RCC 7860 (cell line): ENCODE measurements at regions not wholly inside any gene's neighbourhood (a gene's known extent, or its start where the extent isn't known, plus 50 kb on each side); places are given as distances from the start of the nearest gene placed in this dataset.

Experiments used
- DNase-seq: peaks from one replicate; pipeline ENCODE4 v3.0.0-alpha.2; 2015; ENCODE audit warnings: low spot score
- FAIRE-seq: peaks from 2 replicates; lab custom pipeline; 2012; peaks lifted over from hg19 to GRCh38; lab: Jason Lieb, UNC

DNA sequence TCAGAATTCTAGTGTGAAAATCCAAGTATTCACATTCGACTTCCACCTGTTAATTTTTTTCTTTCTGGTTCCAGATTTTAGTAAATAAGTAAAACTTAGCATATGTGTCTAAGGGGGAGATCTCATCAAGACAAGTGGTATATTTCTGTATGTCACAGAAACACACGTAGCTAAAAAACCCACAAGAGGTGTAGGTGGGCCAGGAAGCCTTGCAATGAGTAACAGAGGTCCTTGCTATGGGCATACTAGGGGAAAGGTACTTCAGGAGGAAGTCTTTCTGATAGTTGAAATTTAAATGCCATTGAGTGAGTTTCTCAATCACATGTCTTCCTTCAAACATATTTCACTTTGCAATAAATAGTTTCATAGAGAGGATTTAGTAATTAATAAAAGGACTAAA, 315.8 kb downstream of the MID1IP1 start:
- FAIRE-seq: no peak
- no peak for DNase-seq

DNA sequence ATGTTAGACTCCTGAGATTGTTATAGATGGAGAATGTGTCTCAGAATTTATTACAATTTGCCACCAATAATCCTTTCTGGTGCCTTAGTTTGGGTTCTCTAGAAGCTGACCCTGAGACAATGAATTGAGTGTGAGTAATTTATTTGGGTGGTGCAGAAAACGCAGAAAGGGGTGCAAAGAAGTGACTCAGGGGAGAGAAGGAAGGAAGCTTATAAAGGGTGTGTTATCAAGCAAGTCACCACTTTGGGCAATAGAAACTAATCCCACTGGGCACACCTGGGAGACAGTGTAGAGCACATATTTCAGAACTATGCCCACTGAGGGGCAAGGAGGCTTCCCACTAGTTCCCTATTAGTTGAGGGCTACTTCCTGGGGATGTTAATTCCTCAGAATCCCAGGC, 320.6 kb downstream of the MID1IP1 start:
- FAIRE-seq: no peak
- DNase-seq: no peak

DNA sequence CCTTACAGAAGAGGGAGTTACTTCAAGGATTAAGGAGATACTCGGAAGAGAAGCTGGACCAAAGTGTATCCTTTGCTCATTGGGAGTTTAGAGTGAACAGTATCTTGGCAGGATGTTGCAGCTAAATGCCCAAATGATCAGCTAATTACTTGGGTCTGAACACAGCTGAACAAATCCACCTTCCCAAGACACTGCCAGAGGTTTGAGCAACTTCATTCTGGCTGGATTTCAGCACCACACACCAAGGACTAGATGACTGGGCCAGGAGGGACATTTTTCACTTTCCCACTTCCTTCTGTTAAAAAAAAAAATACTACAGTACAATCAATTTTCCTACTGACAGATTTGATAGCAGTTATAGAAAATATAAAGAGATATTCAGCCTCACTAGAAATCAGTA, 324.6 kb downstream of the MID1IP1 start:
- DNase-seq (no peak), FAIRE-seq (no peak)

DNA sequence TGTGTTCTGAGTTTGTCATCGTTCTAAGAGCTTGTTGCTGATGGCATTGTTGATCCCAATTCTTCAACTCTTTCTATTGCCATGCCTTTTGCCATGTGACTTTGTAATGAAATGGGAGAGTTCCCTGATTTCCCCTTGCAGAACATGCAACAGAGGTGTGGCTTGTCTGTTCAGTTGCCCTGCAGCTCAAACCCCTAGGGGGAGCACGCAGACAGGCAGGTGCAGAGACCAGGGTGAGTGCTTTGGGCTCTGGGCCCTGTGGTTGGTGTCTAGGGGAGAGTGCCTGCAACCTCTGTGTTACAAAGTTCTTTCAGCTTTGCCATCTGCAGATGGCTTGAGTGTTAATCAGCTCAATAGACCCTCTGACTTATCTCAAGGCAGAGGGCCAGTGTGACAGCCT, 332.7 kb downstream of the MID1IP1 start:
- FAIRE-seq (no peak), DNase-seq (no peak)

DNA sequence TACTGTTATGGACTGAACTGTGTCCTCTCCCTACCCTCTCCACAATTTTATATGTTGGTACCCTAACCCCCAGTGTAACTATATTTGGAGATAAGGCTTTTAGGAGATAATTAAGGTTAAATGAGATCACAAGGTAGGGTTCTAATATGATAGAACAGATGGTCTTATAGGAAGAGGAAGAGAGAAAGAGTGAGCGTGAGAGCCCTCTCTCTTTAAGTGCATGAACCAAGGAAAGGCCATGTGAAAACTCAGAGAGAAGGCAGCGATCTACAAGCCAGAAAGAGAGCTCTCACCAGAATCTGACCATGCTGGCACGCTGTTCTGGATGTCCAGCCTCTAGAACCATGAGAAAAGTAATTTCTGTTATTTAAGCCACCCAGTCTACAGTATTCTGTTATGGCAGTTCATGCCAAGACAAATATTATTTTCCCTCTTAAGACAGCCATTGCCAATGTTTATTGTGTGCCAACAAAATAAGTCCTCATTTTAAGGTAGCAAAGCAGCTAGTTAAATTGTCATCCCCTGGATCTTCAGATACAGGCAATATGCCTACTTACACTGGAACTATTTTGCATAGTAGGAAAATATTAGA, 336.2 kb downstream of the MID1IP1 start:
- DNase-seq (no peak), FAIRE-seq (no peak)

DNA sequence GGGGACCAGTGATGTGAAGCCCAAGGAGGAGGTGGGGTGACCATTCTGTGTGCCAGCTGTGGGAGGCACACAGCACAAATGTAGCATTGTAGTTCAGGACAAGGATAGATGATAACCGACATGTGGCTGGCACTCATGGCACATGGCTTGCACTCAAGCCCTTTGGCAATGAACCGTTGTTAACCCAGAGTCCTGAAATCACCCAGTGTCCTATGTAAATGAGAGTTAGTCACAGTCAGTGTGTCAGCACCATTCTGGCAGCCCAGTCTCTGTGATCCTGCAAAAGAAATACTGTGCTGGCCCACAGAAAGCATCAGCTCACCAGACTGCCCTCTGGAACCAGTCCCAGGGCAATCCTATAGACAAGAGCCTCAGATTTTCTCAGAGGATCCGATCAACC, 339.3 kb downstream of the MID1IP1 start:
- no peak for DNase-seq
- FAIRE-seq: no peak

DNA sequence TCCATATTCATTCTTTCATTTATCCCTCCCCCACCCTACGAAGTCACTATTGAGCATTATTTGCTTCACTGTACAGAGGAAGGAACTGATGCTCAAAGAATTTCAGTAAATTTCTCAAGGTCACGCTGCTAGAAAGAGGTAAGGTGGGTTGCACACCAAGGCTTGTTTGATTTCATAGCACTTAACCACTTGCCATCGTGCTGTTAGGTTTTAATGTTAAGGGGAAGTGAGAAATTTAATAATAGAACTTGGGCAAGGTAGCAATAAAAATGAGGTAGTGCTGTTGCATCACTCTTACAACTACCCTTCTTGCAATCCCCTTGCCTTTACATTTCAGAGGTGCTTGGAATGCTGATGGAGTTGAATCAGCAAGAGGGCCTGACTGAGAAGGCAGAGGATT, 343.1 kb downstream of the MID1IP1 start:
- no peak for FAIRE-seq

DNA sequence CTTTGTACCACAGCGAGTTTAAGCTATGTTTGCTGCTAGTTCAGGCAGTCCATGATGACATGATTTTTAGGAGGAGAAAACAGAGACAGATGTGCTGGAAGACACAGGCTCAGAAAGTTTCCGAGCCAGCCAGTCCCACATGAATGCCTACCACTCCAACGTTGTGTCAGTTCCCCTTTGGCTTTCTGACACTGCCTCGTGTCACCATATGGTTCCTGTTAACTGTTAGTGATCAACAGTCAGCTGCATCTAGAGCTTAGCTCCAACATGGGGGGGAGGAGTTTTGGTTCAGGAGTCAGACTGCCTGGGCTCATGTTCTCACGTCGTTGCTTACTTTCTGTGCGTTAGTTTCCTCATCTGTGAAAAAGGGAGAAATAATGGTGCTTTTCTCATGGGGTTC, 343.7 kb downstream of the MID1IP1 start:
- no peak for FAIRE-seq
- no peak for DNase-seq

More for the DNA sequence above, 343.1 kb downstream of the MID1IP1 start:
- DNase-seq: no peak

DNA sequence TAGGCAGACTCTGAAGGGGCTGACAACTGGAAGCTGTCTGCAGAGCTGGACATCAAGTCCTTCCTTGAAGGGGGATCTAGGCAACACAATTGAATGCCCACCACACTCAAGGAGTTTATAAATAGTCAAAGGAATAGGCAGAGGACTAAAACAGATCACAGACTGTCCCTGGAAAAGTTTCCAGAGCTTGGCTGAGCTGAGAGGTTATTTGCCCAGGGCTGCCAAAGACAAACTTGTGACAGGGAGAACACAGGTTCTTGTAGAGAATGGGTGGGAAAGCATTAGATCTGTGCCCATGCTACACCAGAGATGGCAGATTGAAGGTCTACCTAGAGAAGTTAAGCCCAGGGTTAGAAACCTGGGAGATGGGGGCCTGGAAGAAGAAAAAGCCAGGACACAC, 344.6 kb downstream of the MID1IP1 start:
- no peak for FAIRE-seq
- no peak for DNase-seq

DNA sequence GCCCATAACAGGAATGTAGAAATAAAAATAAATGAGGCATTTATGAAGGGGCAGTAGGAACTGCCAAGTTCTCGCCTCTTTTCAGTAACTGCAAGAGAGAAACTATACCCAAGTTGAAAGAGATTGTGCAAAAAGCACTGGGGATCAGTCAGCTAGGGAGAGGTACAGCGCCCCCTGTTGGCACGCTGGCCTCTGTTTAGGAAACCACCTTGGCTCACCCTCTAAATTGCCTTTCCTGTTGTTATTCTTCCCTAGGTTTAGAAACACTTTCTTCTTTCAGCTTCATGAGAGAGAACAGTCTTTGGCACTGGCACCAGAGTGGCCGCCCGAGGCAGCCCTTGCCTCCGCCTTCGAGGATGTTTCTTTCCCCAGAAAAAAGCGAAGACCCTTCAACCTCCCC, 348.5 kb downstream of the MID1IP1 start:
- FAIRE-seq (no peak), DNase-seq (no peak)

DNA sequence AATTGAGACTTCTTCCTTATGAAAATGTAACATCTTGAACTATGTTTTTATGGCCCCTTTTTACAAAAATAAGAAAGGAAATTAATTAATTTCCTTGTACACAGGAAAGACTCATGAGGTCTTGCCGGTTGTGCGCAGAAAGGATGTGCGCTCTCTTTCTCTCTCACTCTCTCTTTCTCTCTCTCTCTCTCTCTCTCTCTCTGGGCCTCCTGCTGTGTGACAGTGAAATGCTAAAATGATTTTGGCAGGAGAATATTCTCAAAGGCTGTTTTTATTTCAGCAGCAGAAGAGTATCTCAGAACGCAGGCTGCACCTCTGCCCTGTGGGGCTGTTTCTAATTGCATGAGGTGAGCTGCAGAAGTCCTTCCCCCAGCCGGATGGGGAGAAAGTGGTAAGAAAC, 349.0 kb downstream of the MID1IP1 start:
- FAIRE-seq: no peak
- DNase-seq: no peak

DNA sequence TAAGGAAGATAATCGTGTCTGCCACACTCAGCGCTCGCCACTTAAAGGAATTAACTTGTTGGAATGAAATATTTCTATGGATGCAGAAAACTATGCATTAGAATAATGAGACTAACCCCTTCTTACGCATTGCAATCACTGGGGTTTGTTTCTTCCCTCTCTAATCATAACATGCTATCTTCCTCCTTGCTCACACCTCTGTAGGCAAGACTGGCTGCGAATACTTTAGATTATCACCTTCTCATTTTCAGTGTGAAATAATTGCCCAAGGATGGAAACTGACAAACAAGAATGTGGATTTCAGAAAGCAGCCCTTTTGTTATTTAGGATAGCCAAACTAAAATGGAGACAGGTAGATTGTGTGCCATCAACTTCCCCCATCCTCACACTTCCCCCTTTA, 349.4 kb downstream of the MID1IP1 start:
- FAIRE-seq (no peak), DNase-seq (no peak)

DNA sequence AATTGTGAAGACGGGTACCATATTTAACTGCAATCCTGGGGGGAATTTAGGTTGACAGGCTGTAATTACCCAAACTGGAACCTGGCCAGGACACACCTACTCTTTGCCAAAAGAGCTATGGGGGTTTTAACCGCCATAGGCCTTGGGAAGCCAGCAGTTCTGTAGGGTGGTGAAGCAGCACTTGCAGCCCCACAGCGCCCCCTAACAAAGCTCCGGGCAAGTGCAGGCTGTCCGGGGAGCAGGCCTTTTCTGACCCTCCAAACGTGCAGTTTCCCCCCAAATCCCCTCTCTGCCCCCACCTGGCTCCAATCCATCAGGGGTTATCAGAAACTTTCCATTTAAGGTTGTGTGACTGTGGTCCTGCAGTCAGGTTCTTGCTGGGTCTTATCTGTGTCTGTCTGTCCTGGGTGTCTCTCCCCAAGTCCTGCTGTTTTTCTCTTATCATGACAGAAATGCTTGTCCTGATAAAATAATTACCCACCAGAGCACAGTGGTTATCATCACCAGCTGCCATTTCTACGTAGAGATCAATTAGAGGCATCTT, 350.9 kb downstream of the MID1IP1 start:
- DNase-seq (no peak), FAIRE-seq (no peak)

DNA sequence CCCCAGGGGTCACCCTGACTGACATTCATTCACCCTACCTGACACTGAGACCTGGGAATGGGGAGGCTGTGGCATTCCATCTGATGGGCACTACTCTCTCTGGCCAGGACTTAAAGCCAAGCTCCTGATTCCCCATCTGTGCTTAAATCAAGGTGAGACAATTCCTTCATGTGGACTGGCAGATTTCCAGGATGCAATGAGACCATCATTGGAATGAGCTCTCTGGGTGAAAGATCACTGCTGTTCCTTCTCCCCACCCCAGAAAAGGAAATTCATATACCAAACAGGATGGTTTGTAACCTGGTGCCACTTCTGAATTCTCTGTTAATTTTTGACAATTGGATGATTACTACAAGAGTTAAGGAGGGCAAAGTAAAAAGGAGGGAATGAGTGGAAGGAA, 354.8 kb downstream of the MID1IP1 start:
- DNase-seq: no peak

DNA sequence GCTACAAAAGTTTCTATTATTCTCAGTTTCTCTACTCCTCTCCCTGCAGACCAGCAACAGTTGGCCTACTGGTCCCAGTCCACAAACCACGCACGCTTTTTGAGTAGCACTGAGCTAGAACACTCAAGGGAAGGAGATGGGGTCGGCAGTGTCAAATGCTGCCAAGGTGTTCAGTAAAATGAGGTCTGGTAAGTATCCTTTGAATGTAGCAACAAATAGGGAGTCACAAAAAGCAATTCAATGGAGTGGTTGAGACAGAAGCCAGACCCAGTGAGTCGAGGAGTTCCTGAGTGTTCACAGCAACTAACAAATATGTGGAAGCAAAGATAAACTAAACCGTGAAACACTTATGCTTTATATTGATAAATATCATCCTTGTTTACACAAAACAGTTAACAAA, 355.7 kb downstream of the MID1IP1 start:
- FAIRE-seq (no peak), DNase-seq (no peak)

More for the DNA sequence above, 354.8 kb downstream of the MID1IP1 start:
- FAIRE-seq: no peak

DNA sequence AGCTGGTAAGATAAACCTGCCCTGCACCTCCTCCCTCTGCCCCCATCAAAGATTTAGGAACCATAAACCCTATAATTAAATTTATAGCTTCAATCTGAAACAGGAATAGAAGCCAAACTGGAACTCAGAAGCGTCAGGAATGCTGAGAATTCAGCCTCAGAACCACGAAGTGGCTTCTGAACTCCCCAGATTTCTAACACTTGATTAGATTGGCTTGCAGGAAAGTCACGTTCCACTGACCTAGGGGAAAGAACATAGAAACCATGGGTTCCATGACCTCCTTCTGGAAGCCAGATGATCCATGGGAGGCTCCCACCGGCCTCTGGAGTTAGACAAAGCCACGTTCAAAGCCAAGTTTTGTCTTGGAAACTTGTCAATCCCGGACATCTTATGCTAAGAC, 356.5 kb downstream of the MID1IP1 start:
- DNase-seq (peak; percentile 14), FAIRE-seq (peak; percentile 62)

DNA sequence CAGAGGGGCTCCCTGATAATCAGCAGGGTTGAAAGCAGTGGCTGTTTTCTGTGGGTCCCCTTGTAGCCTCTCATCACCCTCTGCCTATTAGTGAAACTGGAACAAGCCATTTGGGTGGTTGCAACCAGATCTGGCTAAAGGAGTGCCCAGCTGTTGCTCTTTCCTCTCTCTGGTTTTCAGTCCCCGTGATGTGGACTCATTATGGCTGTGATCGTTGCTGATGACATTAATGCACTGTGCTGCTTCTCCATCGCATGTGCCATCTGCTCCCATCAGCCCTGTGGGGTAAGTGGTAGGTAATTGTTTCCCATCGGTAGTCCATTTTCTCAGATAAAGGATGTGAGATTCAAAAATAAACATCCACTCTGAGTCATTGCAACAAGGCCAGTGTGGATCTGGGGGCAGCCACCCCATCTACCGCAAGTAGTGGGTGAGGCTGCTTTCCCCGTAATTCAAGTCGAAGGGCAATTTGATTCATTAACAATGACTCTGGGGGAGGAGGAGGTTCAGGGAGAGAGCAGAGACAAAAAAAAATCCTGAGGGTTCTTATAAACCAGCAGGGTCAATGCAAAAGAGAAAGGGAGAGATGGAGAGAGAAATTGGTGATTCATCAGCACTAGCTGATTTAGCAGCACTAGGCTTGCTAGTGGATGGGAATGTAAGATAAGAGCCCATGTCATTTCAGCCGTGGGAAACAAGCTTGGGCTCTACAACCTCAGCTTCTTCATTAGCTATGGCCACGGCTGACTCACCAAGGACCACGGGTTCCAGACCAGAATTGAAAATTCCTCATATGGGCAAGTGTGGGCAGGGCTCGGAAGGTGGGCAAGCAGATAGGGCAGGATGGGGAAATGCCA, 357.8 kb downstream of the MID1IP1 start:
- FAIRE-seq (peak; percentile 96), DNase-seq (peak; percentile 80)

DNA sequence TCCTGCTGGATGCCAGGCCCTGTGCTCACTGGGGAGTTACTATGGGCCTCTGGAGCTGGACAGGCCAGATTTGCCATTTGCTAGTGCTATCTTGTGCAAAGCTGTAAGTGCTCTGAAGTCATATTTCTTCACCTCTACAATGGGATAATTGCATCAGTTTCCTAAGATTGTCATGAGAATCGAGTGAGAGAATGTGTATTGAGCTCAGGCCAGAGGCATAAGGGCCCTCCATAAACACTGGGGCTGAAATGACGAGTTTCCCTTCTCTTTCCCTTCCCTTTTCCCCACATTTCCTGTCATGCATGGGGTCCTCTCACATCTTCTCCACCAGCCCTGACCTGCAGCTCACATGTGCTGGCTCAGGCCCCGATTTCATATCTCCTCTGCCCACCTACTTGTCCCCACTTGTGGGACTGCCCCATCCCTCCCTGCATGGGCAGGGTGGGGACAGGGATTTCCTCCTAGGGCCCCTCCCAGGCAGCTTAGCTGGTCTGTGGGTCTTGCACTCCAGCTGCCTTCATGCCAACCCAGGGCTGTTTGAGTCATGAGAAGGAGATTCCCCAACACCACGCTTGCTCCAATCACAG, 358.8 kb downstream of the MID1IP1 start:
- FAIRE-seq: no peak

DNA sequence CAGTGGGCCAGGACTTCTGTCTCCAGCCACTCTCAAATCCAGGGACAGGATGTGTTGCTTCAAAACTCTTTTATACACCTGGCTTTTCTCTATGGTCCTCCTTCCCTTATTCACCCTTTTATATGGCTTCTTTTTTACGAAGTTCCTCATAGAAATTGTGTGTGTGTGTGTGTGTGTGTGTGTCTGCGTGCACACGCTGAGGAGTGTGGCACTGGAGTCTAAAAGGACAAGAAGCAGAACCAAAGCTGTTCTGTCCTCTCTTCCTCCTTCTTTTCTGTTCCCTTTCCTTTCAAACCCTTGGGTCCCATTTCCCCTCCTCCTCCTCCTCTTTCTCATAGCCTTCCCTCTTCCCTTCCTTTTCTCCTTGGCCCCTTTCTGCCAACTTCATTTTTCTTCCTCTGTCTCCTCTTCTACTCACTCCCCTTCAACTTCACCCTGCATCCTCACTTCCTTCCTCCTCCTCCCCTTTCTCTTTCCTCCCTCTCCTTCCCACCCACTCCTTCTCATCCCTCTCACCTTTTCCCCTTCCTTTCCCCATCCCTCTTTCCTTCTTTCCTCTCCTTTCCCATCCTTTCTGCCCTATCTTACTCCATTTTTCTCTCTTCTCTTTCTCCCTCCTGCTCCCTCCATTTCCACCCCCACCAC, 360.5 kb downstream of the MID1IP1 start:
- no peak for DNase-seq
- FAIRE-seq: no peak

More for the DNA sequence above, 358.8 kb downstream of the MID1IP1 start:
- DNase-seq: no peak

DNA sequence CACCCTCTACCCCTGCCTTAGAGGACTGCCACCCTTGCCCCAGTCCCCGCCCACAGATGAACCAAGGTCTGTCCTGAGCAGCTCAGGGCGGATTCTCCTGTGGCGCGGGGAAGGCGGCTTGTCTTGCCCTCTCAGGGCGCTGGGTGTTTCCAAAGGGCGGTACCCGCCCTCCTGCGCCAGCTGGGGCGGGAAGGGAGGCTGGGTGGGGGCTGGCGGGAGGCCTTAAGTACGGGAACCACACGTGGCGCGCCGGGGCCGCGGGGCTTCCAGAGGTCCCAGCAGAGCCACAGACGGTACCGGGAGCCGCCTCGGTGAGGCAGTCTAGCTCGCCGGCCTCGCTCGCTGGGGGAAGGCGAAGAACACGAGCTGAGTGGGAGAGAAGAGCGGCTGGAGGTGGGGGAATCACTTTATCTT, 361.1 kb downstream of the MID1IP1 start:
- FAIRE-seq: no peak
- no peak for DNase-seq

DNA sequence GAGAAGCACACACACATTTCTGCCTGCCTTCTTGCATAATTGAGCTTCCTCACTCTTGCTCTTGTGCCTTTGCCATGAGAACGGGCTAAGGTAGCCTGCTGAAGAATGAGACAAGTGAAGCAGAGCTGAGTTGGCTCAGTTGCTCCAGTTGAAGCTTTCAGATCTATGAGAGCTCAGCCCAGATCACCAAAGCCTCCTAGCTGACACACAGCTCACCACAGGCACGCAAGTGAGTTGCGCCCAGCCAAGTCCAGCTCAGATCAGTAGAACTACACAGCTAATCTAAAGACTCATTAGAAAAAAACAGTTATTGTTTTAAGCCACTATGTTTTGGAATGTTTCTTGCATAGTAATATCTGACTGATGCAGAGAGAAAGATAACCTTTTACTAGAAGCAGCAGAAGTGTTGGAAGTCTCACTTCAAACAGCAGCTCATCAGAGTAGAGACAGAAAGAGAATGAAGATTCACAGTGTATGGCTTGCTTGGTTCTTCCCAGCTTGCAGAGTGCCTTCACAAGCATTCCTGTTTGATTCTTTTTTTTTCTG, 362.4 kb downstream of the MID1IP1 start:
- FAIRE-seq (no peak), DNase-seq (no peak)
